Thoracic aorta (tissue), 2 donors: ENCODE measurements at regions not wholly inside any gene's neighbourhood (a gene's known extent, or its start where the extent isn't known, plus 50 kb on each side); places are given as distances from the start of the nearest gene placed in this dataset.

Source experiments
- ATAC-seq: fragments of 150-250 bp; one replicate; pipeline ENCODE4 v1.8.0; 2017; ENCODE audit warnings: low read depth; ENCODE audit not compliant: insufficient number of reproducible peaks, low FRiP score
- DNase-seq: peaks from one replicate; pipeline ENCODE4 v3.0.0-alpha.2; 2020; ENCODE audit warnings: low spot score
- H3K27ac ChIP-seq, 2 donors: fragments of 200-600 bp; sonication (generic); 1 replicate in 1 of 2; 2 replicates in 1 of 2; pipeline ENCODE4 v1.5.1; 2016; ENCODE audit warnings: mild to moderate bottlenecking in 2 of 2, moderate library complexity in 2 of 2
- H3K27me3 ChIP-seq: fragments of 200-600 bp; sonication (generic); replicated peaks from 2 replicates; pipeline ENCODE4 v1.6.0; 2016; ENCODE audit warnings: mild to moderate bottlenecking; ENCODE audit not compliant: insufficient read depth
- H3K36me3 ChIP-seq: fragments of 200-600 bp; sonication (generic); one replicate; pipeline ENCODE4 v1.5.1; 2016
- H3K4me1 ChIP-seq, 2 donors: fragments of 200-600 bp; sonication (generic); 1 replicate in 1 of 2; 2 replicates in 1 of 2; pipeline versions ENCODE4 v1.5.1 to v1.6.0; 2016; ENCODE audit warnings: low read depth in 2 of 2, mild to moderate bottlenecking in 1 of 2; ENCODE audit not compliant: control insufficient read depth in 1 of 2
- H3K4me3 ChIP-seq: fragments of 200-600 bp; sonication (generic); 2 replicates; pipeline ENCODE4 v1.5.1; 2016; ENCODE audit warnings: mild to moderate bottlenecking
- H3K9me3 ChIP-seq: fragments of 200-600 bp; sonication (generic); 2 replicates; pipeline ENCODE4 v1.5.1; 2016
- TF ChIP-seq, protein P1 (sequence below): fragments of 200-600 bp; sonication (generic); IDR thresholded peaks from one replicate; pipeline ENCODE4 v1.5.1; 2019; ENCODE audit warnings: antibody characterized with exemption

DNA sequence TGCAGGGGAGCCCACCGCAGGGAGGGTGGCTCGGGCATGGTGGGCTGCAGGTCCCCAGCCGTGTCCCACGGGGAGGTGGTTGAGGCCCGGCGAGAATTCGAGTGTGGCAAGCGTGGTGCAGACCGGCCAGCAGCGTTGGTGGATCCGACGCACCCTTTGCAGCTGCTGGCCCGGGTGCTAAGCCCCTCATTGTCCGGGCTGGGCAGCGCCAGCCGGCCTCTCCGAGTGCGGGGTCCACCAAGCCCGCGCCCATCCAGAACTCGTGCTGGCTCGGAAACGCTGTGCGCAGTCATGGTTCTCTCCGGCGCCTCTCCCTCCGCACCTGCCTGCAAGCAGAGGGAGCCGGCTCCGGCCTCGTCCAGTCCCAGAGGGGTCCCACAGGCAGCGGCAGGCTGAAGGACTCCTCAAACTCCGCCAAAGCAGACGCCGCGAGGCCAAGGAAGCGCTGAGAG lies 177.0 kb upstream of the SLC35G4 start:
- Histone ChIP-seq H3K9me3 (no peaks in the 10 kb centered on the region), H3K4me3 (no peak overlapping the region), H3K27me3 (no peaks in the 10 kb centered on the region), H3K4me1 (no peaks in the 10 kb centered on the region), H3K27ac (no peak overlapping the region), H3K36me3 (no peaks in the 10 kb centered on the region)
- no peak for DNase-seq
- ATAC-seq, result no peak
- TF ChIP-seq, protein P1, sequence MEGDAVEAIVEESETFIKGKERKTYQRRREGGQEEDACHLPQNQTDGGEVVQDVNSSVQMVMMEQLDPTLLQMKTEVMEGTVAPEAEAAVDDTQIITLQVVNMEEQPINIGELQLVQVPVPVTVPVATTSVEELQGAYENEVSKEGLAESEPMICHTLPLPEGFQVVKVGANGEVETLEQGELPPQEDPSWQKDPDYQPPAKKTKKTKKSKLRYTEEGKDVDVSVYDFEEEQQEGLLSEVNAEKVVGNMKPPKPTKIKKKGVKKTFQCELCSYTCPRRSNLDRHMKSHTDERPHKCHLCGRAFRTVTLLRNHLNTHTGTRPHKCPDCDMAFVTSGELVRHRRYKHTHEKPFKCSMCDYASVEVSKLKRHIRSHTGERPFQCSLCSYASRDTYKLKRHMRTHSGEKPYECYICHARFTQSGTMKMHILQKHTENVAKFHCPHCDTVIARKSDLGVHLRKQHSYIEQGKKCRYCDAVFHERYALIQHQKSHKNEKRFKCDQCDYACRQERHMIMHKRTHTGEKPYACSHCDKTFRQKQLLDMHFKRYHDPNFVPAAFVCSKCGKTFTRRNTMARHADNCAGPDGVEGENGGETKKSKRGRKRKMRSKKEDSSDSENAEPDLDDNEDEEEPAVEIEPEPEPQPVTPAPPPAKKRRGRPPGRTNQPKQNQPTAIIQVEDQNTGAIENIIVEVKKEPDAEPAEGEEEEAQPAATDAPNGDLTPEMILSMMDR, result no peak

DNA sequence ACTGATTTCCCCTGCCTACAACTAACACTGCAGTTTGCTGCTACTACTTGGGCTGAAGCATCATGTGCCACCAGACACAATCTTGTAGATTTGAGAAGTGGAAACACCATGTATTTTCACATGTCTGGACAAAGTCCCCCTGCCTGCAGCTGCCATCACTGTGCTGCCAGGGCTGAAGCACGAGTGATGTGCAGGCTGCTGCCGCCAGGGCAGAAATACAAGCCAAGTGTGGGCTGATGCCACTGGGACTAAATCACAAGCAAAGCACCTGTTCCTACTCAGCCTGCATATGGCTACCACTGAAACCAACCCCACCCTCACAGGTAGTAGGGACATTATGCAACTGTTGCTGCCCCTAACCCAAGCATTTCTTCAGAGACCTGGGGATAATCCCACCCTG lies 179.5 kb upstream of the SLC35G4 start:
- TF ChIP-seq, protein P1, result no peak
- Histone ChIP-seq H3K4me3 (no peak overlapping the region), H3K27me3 (no peaks in the 10 kb centered on the region), H3K4me1 (no peaks in the 10 kb centered on the region), H3K9me3 (no peaks in the 10 kb centered on the region), H3K27ac (no peak overlapping the region), H3K36me3 (no peaks in the 10 kb centered on the region)
- DNase-seq (no peak), ATAC-seq (no peak)

DNA sequence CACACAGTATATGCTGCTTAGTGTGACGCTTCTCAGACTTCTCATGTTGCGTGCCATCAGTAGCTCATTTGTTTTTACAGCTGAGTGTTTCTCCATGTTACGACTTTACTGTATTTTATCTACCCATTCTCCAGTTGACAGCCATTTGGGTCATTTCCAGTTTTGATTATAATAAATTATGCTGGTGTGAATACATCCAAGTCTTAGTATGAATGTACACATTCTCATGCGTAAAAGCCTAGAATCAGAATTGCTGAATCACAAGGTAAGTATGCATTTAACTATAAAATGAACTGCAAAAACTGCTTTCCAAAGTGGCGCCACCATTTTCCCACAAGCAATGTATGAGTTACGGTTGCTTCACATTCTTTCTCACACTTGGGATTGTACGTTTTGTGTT lies 184.2 kb upstream of the SLC35G4 start:
- H3K9me3 ChIP-seq, result no peaks in the 10 kb centered on the region
- DNase-seq (no peak), ATAC-seq (no peak)
- TF ChIP-seq, protein P1, result no peak
- no peaks in the 10 kb centered on the region for H3K36me3 ChIP-seq
- no peaks in the 10 kb centered on the region for H3K27me3 ChIP-seq
- H3K27ac ChIP-seq, result no peak overlapping the region
- H3K4me1 ChIP-seq, result no peaks in the 10 kb centered on the region
- H3K4me3 ChIP-seq, result no peak overlapping the region

GRCh38 chr18:11419338-11419737 lies 190.1 kb upstream of the SLC35G4 start:
- ATAC-seq, result no peak
- no peaks in the 10 kb centered on the region for H3K9me3 ChIP-seq

GRCh38 chr18:11412811-11413210 lies 196.6 kb upstream of the SLC35G4 start:
- H3K27ac ChIP-seq, result no peak overlapping the region
- H3K9me3 ChIP-seq, result no peaks in the 10 kb centered on the region
- no peak for DNase-seq
- ATAC-seq, result no peak
- H3K4me3 ChIP-seq, result no peak overlapping the region
- no peaks in the 10 kb centered on the region for H3K36me3 ChIP-seq
- TF ChIP-seq, protein P1, result no peak
- no peaks in the 10 kb centered on the region for H3K27me3 ChIP-seq
- H3K4me1 ChIP-seq, result no peaks in the 10 kb centered on the region

More at GRCh38 chr18:11419338-11419737, 190.1 kb upstream of the SLC35G4 start:
- Histone ChIP-seq H3K36me3 (no peaks in the 10 kb centered on the region), H3K27me3 (no peaks in the 10 kb centered on the region), H3K4me1 (no peaks in the 10 kb centered on the region), H3K4me3 (no peak overlapping the region), H3K27ac (no peak overlapping the region)
- TF ChIP-seq, protein P1, result no peak
- no peak for DNase-seq
